GM12873 (cell line): ENCODE measurements at regions not wholly inside any gene's neighbourhood (a gene's known extent, or its start where the extent isn't known, plus 50 kb on each side); places are given as distances from the start of the nearest gene placed in this dataset.

ENCODE experiments used
- TF ChIP-seq, protein P1 (sequence below): IDR thresholded peaks from 2 replicates; pipeline ENCODE4 v1.5.1; 2012; ENCODE audit warnings: low read depth, mild to moderate bottlenecking, moderate library complexity, low read length, control low read depth; ENCODE audit not compliant: insufficient read depth; ENCODE audit errors: missing control alignments

DNA sequence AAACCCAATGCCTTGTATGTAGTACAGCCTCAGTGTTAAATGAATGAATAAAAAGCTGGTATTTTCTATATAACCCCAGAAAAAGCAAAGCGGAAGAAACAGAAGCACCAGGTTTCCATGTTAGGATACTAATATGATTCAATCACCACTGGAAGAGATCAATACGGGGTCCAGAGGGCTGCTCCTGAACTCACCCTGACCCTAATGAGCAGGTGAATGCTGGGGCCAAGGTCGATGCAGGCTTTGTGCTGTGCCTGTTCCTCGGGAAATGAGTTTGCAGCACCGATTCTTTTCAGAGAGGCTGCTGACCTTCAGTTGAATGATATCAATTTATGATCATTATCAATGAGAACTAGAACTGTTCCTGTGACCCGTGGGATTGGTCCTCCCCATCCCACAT, 228.5 kb downstream of the CDCA7 start:
- TF ChIP-seq, protein P1, sequence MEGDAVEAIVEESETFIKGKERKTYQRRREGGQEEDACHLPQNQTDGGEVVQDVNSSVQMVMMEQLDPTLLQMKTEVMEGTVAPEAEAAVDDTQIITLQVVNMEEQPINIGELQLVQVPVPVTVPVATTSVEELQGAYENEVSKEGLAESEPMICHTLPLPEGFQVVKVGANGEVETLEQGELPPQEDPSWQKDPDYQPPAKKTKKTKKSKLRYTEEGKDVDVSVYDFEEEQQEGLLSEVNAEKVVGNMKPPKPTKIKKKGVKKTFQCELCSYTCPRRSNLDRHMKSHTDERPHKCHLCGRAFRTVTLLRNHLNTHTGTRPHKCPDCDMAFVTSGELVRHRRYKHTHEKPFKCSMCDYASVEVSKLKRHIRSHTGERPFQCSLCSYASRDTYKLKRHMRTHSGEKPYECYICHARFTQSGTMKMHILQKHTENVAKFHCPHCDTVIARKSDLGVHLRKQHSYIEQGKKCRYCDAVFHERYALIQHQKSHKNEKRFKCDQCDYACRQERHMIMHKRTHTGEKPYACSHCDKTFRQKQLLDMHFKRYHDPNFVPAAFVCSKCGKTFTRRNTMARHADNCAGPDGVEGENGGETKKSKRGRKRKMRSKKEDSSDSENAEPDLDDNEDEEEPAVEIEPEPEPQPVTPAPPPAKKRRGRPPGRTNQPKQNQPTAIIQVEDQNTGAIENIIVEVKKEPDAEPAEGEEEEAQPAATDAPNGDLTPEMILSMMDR = no peak

DNA sequence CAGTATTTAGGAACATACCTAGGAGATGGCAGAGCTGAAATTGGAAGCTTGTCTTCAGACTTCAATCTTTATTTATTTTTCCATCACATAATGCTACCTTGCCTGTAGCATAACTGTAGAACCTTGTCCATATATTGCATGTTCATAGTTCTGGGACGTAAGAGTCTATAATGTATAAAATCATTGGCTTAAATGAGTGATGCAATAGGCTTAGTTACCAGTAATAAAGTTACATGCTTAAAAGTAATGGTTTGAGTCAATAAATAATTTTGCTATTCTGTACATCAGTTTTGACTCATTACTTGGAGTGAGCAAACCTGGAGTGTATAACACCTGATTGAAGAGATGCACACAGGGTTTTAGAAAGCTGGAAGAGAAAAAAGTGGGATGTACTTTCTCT, 229.3 kb downstream of the CDCA7 start:
- TF ChIP-seq, protein P1 = no peak

DNA sequence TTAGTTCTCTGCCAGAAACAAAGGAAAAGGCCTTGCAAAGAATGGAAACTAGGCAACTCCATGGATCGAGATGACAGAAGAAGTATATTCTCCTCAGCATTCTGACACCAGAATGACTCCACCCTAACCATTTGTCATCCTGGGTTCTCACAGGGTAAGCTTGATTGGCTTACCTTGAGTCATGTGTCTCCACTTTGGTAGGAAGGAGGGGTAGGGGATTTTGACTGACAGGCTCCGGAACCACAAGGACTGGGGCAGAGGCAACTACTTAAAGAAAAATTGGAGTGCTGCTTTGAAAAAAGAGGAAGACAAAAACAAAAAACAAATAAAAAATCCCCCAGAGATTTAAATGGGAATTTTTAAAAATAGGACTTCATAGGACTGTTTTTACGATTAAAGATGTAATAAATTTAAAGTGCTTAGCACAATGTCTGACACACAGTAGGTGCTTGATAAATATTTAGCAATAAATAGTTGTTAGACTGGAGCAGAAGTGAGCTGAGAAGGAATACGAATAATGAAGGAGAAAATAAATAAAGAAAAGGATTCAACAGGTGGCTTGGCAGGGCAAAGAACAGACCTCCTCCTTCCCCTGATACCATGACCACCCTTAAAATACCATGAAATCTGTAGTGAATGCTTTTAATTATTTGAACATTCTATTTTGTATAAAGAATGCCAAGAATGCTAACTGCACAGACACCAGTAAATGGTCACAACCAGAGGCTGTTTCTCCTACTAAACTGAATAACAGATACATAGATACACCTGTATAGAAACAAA, 230.2 kb downstream of the CDCA7 start:
- TF ChIP-seq, protein P1 = no peak

DNA sequence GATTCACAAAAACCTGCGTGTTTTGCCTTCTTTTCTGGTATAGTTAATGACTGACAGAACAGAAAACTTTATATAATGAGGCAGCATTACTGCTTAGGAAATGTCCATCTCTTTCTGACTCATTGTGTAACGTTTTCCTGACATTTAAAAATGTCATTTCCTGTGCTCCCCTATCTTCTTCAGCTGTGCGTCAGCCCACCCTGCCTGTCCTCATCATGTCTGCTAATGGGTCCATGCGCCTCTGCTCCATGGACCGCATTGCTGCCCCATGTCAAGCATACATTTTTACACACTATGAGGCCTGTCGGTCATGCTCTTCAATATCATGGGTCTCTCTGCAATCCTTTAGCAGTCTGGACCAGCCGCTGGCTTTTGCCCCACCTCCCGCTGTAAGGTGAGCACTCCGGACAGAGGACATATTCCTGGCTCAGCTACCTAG, 234.3 kb downstream of the CDCA7 start:
- TF ChIP-seq, protein P1 = no peak

DNA sequence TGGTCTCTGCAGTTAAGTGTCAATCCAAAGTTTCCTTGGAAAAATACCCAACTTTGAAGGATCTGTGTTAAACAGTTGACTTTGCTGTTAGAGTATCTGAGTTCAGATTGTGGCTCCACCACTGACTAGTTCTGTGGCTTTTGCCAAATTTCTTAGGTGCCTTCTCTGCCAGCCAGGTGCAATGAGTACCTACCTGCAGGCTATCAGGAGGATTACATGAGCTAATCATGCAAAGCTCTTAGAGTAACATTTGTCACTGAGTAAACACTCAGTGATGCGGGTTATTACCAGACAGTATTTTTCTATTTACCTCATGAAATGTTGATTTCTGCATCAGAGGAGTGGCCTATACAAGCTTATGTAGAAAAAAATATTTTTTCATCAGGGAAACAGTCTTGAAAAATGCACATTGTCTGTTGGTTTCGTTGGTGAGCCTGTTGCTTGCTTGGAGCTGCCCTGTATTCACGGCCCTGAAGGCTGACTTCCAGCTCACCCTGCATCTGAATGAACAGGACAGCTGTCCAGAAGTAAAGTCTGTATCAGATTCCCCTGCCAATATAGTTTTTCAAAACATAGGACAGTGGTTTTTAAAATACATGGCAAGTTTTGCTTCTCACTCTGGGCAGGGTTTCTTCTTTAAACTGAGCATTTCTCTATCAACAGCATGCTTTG, 235.1 kb downstream of the CDCA7 start:
- TF ChIP-seq, protein P1 = no peak

DNA sequence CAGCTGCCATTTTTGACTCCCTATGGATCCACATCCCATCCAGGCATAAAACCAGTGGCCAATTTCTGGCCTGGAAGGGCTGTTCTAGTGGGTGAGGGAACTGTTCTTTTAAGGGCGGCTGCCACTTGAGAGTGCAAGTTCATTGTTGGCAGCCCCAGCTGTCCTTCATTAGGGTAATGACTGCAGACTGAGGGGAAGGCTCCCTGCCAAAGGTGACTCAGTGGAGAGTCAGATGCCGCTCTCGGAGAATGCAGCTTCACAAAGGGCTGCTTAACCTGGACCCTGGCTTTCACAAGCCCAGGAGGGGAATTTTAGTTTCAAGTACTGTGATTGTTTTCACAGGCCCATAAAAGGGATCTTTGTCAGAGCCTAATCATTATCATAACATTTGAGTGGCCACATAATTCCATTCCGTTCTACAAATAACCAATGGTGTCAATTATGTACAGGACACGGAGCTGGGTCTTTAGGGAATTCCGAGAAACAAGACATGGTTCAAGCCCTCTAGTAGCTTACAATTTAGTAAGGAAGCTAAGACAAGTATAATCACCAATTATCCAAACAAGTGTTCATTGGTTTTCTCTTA, 235.7 kb downstream of the CDCA7 start:
- TF ChIP-seq, protein P1 = no peak

DNA sequence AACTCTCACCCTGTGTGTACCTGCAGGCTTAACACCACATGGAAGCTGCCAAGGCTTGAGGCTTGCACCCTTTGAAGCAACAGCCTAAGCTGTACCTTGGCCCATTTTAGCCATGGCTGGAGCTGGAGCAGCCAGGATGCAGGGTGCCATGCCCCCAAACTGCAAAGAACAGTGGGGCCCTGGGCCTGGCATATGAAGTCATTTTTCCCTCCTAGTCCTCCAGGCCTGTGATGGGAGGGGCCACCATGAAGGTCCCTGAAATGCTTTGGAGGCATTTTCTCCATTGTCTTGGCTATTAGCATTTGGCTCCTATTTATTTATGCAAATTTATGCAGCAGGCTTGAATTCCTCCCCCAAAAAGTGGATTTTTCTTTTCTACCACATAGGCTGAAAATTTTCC, 238.4 kb downstream of the CDCA7 start:
- TF ChIP-seq, protein P1 = no peak
